GM18505 (cell line): ENCODE measurements at regions not wholly inside any gene's neighbourhood (a gene's known extent, or its start where the extent isn't known, plus 50 kb on each side); places are given as distances from the start of the nearest gene placed in this dataset.

ENCODE experiments used
- ATAC-seq: cut with Tn5 transposase; IDR thresholded peaks from one replicate; pipeline ENCODE4 v1.9.1; 2021; ENCODE audit not compliant: unreplicated experiment
- POLR2A ChIP-seq: IDR thresholded peaks from 4 replicates; pipeline ENCODE4 v1.6.1; 2011; ENCODE audit warnings: borderline replicate concordance; ENCODE audit not compliant: insufficient read depth, insufficient read length; ENCODE audit errors: extremely low read depth

DNA sequence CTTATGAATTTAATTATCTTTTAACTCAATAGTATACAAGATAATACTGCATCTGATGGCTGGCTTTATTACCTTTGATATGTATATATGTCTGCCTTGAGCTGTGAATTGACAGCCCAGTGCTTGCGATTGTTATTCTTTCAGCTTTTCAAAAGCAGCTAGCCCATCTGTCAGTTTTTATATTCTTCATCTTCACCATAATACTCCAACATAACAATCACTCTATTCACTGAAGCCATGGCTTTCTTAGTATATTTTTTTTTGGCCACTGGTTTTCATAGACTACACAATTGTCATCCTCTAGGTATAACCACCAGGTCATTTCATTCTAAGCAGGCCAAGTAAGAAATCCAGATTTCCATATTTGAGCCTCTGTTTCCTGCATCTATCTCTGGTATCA is 1026.1 kb downstream of the FSCB start:
- no peak for TF ChIP-seq POLR2A

GRCh38 chr14:43479596-43480195 is 1027.4 kb downstream of the FSCB start:
- TF ChIP-seq POLR2A = no peak
- ATAC-seq = no peak

More for the DNA sequence above, 1026.1 kb downstream of the FSCB start:
- no peak for ATAC-seq

DNA sequence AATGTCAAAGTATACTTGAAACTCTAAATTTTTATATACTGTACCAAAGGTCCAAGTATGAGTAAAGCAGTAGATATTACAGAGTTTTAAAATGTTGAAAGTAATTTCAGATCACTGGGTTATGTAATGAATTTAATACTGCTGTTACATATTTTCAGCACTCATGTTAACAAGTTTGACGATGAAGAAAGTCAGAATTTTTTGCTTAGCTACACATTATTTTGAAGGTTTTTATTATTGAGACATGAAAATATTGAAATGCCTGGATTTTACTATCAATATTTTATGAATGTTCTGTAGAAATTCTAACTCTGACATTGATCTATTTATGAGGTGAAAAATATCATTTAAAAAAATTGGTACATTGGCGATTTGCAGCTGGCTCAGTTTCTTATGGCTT is 1030.3 kb downstream of the FSCB start:
- no peak for TF ChIP-seq POLR2A
- no peak for ATAC-seq

DNA sequence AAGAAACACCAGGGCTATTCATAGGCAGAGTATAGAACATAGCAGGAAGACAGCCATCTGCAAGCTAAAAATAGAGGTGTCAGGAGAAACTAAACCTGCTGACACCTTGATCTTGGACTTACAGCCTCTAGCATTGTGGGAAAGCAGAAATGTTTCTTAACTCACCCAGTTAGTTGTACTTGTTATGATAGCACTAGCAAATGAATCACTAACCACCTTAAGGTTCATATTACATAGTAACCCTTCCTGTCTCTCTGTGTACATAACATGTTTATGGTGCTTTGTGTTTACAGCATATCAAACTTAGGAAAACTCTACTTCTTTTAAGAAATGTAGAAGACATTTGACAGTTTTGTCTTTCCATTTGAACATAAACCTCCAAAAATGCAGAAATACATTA is 1031.3 kb downstream of the FSCB start:
- no peak for ATAC-seq

DNA sequence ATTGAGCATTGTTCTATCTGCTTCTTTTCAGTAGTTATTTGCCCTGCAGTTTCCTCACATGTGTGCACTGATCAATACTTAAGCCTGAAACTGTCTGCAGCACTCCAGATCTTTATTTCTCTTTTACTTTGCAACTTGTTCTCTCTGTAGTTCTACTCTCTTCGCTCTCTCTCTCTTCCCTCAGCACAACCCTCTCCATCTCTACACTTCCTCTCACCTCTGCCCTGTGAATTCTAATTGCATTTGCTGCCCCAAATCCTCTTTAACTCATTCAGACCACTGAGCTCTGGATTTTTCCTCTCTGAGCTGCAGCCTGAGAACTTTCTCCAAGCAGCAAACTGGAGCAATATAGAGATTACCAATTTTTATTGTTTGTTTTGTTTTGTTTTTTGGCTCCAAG is 1035.5 kb downstream of the FSCB start:
- TF ChIP-seq POLR2A = no peak
- no peak for ATAC-seq

More for the DNA sequence above, 1031.3 kb downstream of the FSCB start:
- TF ChIP-seq POLR2A = no peak

DNA sequence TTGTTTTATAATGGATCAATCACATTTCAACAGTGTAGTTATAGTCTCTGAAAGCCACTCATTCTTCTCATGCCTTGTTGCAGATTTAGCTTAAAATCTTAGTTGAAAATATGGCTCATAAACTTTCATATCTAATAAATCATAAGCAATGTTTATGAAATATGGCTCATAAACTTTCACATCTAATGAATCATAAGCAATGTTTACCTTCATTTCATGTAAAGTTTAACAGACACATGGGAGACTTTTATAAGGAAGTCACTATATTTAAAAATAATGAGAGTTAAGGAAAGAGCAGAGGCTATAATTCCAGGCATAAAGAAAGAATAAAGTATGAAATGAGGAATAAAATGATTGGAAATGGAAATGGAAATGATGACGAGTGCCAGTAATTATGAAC is 1042.1 kb downstream of the FSCB start:
- no peak for ATAC-seq
- no peak for TF ChIP-seq POLR2A

DNA sequence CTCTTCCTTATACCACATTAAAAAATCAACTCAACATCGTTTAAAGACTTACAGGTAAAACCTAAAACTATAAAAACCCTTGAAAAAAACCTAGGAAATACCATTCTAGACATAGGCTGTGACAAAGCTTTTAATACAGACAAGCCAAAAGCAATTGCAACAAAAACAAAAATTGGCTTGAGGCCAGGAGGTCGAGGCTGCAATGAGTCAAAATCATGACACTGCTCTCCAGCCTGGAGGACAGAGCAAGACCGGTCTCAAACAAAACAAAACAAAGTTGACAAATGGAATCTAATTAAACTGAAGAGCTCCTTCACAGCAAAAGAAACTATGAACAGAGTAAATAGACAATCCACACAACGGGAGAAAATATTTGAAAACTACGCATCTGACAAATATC is 1057.8 kb downstream of the FSCB start:
- ATAC-seq = no peak

DNA sequence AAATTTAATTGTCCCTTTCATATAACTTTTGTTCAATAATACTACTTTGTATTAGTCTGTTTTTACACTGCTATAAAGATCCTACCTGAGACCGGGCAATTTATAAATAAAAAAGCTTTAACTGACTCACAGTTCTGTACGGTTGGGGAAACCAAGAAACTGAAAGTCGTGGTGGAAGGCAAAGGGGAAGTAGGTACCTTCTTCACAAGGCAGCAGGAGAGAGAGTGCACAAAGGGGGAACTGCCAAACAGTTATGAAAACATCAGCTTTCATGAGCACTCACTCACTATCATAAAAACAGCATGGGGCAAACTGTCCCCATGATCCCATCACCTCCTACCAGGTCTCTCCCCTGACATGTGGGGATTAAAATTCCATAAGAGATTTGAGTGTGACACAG is 1069.0 kb downstream of the FSCB start:
- ATAC-seq = no peak
- TF ChIP-seq POLR2A = no peak

More for the DNA sequence above, 1057.8 kb downstream of the FSCB start:
- TF ChIP-seq POLR2A = no peak

- ATAC-seq = no peak
- TF ChIP-seq POLR2A = no peak
These were observed 1088.8 kb downstream of the FSCB start for GRCh38 chr14:43418324-43418723.

DNA sequence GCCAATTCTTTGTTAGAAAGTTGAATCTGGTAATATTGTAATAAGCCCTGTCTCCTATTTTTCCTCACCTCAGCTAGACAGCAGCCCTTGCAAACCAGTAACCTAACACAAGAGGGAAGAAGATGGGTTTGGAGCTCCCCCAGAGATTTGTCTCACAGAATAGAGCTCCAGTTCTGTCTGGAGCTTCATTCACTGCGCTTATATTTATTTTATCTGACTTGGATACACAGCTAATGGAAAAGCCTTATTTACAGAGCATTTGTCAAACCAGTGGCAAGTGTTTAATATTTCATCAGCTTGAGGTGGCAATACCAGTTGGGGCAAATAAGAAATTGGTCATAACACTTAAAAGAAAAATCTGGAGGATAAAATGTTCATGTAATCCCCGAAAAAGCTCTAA is 1094.0 kb downstream of the FSCB start:
- ATAC-seq = no peak
- TF ChIP-seq POLR2A = no peak

DNA sequence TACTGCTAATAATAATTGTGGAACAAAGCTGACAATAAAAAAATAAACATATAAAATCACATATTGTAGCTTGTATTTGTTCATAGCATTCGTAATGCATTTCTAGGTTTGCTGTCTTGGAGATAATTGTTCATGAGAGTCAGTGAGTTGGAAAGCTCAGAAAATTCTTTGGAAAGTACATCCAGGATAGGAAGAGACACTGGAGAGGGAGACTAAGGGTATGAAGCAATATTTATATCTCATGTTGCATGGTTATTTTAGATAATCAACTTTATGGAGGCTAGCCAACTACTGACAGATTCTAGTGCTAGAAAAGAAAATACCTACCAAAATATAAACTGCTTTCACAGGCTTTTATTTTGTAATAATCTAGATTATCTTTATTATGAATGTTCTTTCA is 1095.2 kb downstream of the FSCB start:
- TF ChIP-seq POLR2A = no peak
- ATAC-seq = no peak

- no peak for ATAC-seq
- TF ChIP-seq POLR2A = no peak
These were observed 1096.5 kb downstream of the FSCB start for GRCh38 chr14:43410631-43411030.

DNA sequence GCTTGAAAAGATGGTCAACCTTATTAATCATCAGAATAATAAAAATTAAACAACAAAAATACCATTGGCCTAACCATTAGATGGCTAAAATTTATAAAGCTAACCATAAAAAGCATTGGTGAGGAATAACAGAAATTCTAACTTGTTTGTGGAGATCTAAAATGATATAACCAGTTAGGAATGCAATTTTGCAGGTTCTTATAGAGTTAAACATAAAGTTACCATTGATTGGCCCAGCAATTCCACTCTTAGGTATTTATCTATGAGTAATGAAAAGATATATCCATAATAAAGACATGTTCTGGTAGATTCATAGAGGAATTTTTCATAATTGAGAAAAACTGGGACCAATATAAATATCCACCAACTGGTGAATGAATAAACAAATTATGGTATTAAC is 1098.6 kb downstream of the FSCB start:
- no peak for ATAC-seq
- TF ChIP-seq POLR2A = no peak

- no peak for TF ChIP-seq POLR2A
- no peak for ATAC-seq
These were observed 1099.4 kb downstream of the FSCB start for GRCh38 chr14:43407706-43408105.

GRCh38 chr14:43406931-43407330 is 1100.2 kb downstream of the FSCB start:
- no peak for TF ChIP-seq POLR2A
- no peak for ATAC-seq
